H1 (cell line): ENCODE measurements at regions not wholly inside any gene's neighbourhood (a gene's known extent, or its start where the extent isn't known, plus 50 kb on each side); places are given as distances from the start of the nearest gene placed in this dataset.

Experiments used
- CTCF ChIA-PET: fragments of 300-600 bp; sonication (Branson Sonifier 250); formaldehyde crosslinking; loops from one replicate; lab custom pipeline; 2021; ENCODE audit not compliant: partially characterized antibody; lab: Charles Lee
- POLR2A ChIA-PET: fragments of 300-600 bp; sonication (Branson Sonifier 250); formaldehyde crosslinking; loops from one replicate; lab custom pipeline; 2021; ENCODE audit warnings: inconsistent platforms; ENCODE audit not compliant: partially characterized antibody; lab: Charles Lee
- DNase-seq, 2 experiments: peaks; one replicate each; pipeline versions ENCODE4 v3.0.0 to v3.0.0-alpha.2; 2010 to 2022; ENCODE audit warnings: low spot score in 2 of 2, low read depth in 1 of 2, mixed read lengths in 1 of 2
- FAIRE-seq: peaks from 2 replicates; lab custom pipeline; 2011; peaks lifted over from hg19 to GRCh38; lab: Jason Lieb, UNC
- H2AFZ ChIP-seq: 2 replicates; pipeline ENCODE4 v1.8.1; 2012; ENCODE audit warnings: low read length, inconsistent platforms
- H2AK5ac ChIP-seq: 2 replicates; pipeline ENCODE4 v1.6.1; 2013; ENCODE audit warnings: low read depth, low read length
- H2BK120ac ChIP-seq: replicated peaks from 2 replicates; pipeline ENCODE3; 2013; ENCODE audit warnings: low read depth, low read length, inconsistent platforms
- H2BK12ac ChIP-seq: 2 replicates; pipeline ENCODE4 v1.6.1; 2013; ENCODE audit warnings: low read depth, low read length
- H2BK15ac ChIP-seq: 2 replicates; pipeline ENCODE4 v1.6.1; 2013; ENCODE audit warnings: low read length
- H2BK20ac ChIP-seq: 2 replicates; pipeline ENCODE4 v1.6.1; 2013; ENCODE audit warnings: low read length
- H2BK5ac ChIP-seq: 2 replicates; pipeline ENCODE4 v1.6.1; 2013; ENCODE audit warnings: low read depth, low read length
- H3K14ac ChIP-seq: 2 replicates; pipeline ENCODE4 v1.6.1; 2013; ENCODE audit warnings: inconsistent platforms; ENCODE audit not compliant: insufficient read length
- H3K18ac ChIP-seq: 2 replicates; pipeline ENCODE4 v1.6.1; 2013; ENCODE audit warnings: low read length; ENCODE audit errors: extremely low read depth
- H3K23ac ChIP-seq: 2 replicates; pipeline ENCODE4 v1.6.1; 2013; ENCODE audit warnings: inconsistent platforms; ENCODE audit not compliant: insufficient read length
- H3K23me2 ChIP-seq: 2 replicates; pipeline ENCODE4 v1.6.1; 2013; ENCODE audit warnings: low read depth, low read length
- H3K27ac ChIP-seq: 2 replicates; pipeline ENCODE4 v1.6.1; 2011; ENCODE audit warnings: low read depth, low read length, inconsistent platforms
- H3K27me3 ChIP-seq, 4 experiments: replicated peaks in 1 of 4; 1 replicate in 1 of 4; 2 replicates in 3 of 4; pipeline versions ENCODE4 v1.6.1 to v1.8.1; 2011 to 2013; ENCODE audit warnings: low read length in 3 of 4, mild to moderate bottlenecking in 3 of 4, inconsistent platforms in 2 of 4, mixed read lengths in 2 of 4, moderate library complexity in 1 of 4; ENCODE audit not compliant: control insufficient read depth in 3 of 4, insufficient read depth in 3 of 4; ENCODE audit errors: extremely low read depth in 1 of 4
- H3K36me3 ChIP-seq, 4 experiments: 2 replicates each; pipeline versions ENCODE4 v1.6.1 to v1.8.1; 2011 to 2013; ENCODE audit warnings: mild to moderate bottlenecking in 4 of 4, low read length in 3 of 4, moderate library complexity in 2 of 4, control low read depth in 1 of 4, inconsistent platforms in 1 of 4; ENCODE audit not compliant: insufficient read depth in 4 of 4, control insufficient read depth in 2 of 4
- H3K4ac ChIP-seq: replicated peaks from 2 replicates; pipeline ENCODE3; 2013; ENCODE audit warnings: low read length, low read depth, mixed read lengths, inconsistent platforms; ENCODE audit not compliant: insufficient read length
- H3K4me1 ChIP-seq, 4 experiments: replicated peaks in 1 of 4; 1 replicate in 1 of 4; 2 replicates in 3 of 4; pipeline versions ENCODE4 v1.6.1 to v1.8.1; 2011 to 2013; ENCODE audit warnings: low read length in 3 of 4, inconsistent platforms in 2 of 4, mixed read lengths in 1 of 4; ENCODE audit not compliant: insufficient read depth in 4 of 4, control insufficient read depth in 3 of 4
- H3K4me2 ChIP-seq, 2 experiments: 2 replicates each; pipeline versions ENCODE4 v1.6.1 to v1.8.1; 2011 to 2013; ENCODE audit warnings: low read depth in 2 of 2, low read length in 2 of 2, control low read depth in 1 of 2, inconsistent platforms in 1 of 2, mild to moderate bottlenecking in 1 of 2; ENCODE audit not compliant: insufficient read depth in 1 of 2
- H3K4me3 ChIP-seq, 4 experiments: fragments of 200-600, 300-600 bp in 1 of 4; sonication (generic), shearing (Covaris generic), sonication (Bioruptor Twin) in 1 of 4; 2 replicates each; pipeline versions ENCODE4 v1.5.1 to v1.8.1; 2011 to 2016; ENCODE audit warnings: low read length in 4 of 4, low read depth in 3 of 4, control low read depth in 2 of 4, inconsistent platforms in 2 of 4, mild to moderate bottlenecking in 2 of 4, mixed read lengths in 1 of 4, moderate library complexity in 1 of 4; ENCODE audit not compliant: insufficient read depth in 2 of 4; ENCODE audit errors: extremely low read depth in 1 of 4
- H3K56ac ChIP-seq: replicated peaks from 2 replicates; pipeline ENCODE3; 2013; ENCODE audit warnings: low read depth, mild to moderate bottlenecking, mixed read lengths, low read length, inconsistent platforms; ENCODE audit not compliant: insufficient read length
- H3K79me1 ChIP-seq: 2 replicates; pipeline ENCODE4 v1.6.1; 2013; ENCODE audit warnings: low read depth, low read length, control low read depth
- H3K79me2 ChIP-seq, 2 experiments: 2 replicates each; pipeline versions ENCODE4 v1.6.1 to v1.8.1; 2012 to 2013; ENCODE audit warnings: low read length in 2 of 2, mild to moderate bottlenecking in 2 of 2, inconsistent platforms in 1 of 2; ENCODE audit not compliant: insufficient read depth in 2 of 2, control insufficient read depth in 1 of 2
- H3K9ac ChIP-seq, 4 experiments: replicated peaks in 1 of 4; 1 replicate in 1 of 4; 2 replicates in 3 of 4; pipeline versions ENCODE4 v1.6.1 to v1.8.1; 2011 to 2013; ENCODE audit warnings: low read depth in 3 of 4, low read length in 3 of 4, control low read depth in 2 of 4, mild to moderate bottlenecking in 2 of 4, moderate library complexity in 2 of 4, inconsistent platforms in 1 of 4; ENCODE audit errors: extremely low read depth in 1 of 4
- H3K9me3 ChIP-seq, 2 experiments: 2 replicates each; pipeline versions ENCODE4 v1.6.1 to v1.8.1; 2012 to 2013; ENCODE audit warnings: mild to moderate bottlenecking in 2 of 2, moderate library complexity in 2 of 2, control low read depth in 1 of 2, inconsistent platforms in 1 of 2, low read depth in 1 of 2, low read length in 1 of 2, mixed read lengths in 1 of 2; ENCODE audit not compliant: insufficient read depth in 2 of 2
- H4K20me1 ChIP-seq, 2 experiments: replicated peaks in 1 of 2; 2 replicates each; pipeline versions ENCODE3 to v1.8.1; 2011 to 2013; ENCODE audit warnings: inconsistent platforms in 2 of 2, low read length in 2 of 2, mild to moderate bottlenecking in 1 of 2; ENCODE audit not compliant: insufficient read depth in 2 of 2, control insufficient read depth in 1 of 2
- H4K5ac ChIP-seq: 2 replicates; pipeline ENCODE4 v1.6.1; 2013; ENCODE audit warnings: low read length, low read depth, mixed read lengths, inconsistent platforms; ENCODE audit not compliant: insufficient read length
- H4K8ac ChIP-seq: 2 replicates; pipeline ENCODE4 v1.8.0; 2013; ENCODE audit warnings: mild to moderate bottlenecking, moderate library complexity, low read length, inconsistent platforms; ENCODE audit not compliant: insufficient read depth; ENCODE audit errors: extremely low read depth
- H4K91ac ChIP-seq: replicated peaks from 2 replicates; pipeline ENCODE3; 2013; ENCODE audit warnings: low read length, mixed read lengths, inconsistent platforms; ENCODE audit not compliant: insufficient read length
- ASH2L ChIP-seq: fragments of 200-600, 300-600 bp; sonication (generic); IDR thresholded peaks from one replicate; pipeline ENCODE4 v1.7.1; 2017; ENCODE audit warnings: low read length
- CBX5 ChIP-seq: fragments of 300-800, 300-1000 bp; sonication (generic); IDR thresholded peaks from 2 replicates; pipeline ENCODE4 v1.7.1; 2016; ENCODE audit warnings: antibody characterized with exemption, low read length, low read depth
- E2F6 ChIP-seq: IDR thresholded peaks from 2 replicates; pipeline ENCODE4 v1.6.1; 2012; ENCODE audit warnings: inconsistent platforms
- FOSL1 ChIP-seq: IDR thresholded peaks from 2 replicates; pipeline ENCODE4 v1.6.1; 2011; ENCODE audit warnings: mild to moderate bottlenecking, low read depth, low read length, moderate library complexity; ENCODE audit not compliant: insufficient read depth
- RBBP5 ChIP-seq: IDR thresholded peaks from 2 replicates; pipeline ENCODE4 v1.7.1; 2012; ENCODE audit warnings: low read depth, mild to moderate bottlenecking, inconsistent platforms, low read length, moderate library complexity, borderline replicate concordance
- SIRT6 ChIP-seq: IDR thresholded peaks from one replicate; pipeline ENCODE4 v1.7.1; 2012; ENCODE audit warnings: low read length, inconsistent platforms
- SP4 ChIP-seq: IDR thresholded peaks from 2 replicates; pipeline ENCODE4 v1.6.1; 2012; ENCODE audit warnings: low read length, inconsistent platforms
- TBP ChIP-seq: IDR thresholded peaks from 2 replicates; pipeline ENCODE4 v1.6.1; 2011; ENCODE audit warnings: low read depth, low read length, improper control_type of control experiment

- no peak overlapping the region for H3K4me3 ChIP-seq
- H3K9ac ChIP-seq: no peak overlapping the region
- H3K14ac ChIP-seq: no peak overlapping the region
- H2BK12ac ChIP-seq: no peak overlapping the region
- H2AK5ac ChIP-seq: no peak overlapping the region
- DNase-seq (no peak), FAIRE-seq (no peak)
- H4K20me1 ChIP-seq: no peaks in the 10 kb centered on the region
- H4K5ac ChIP-seq: no peak overlapping the region
- H3K36me3 ChIP-seq: no peaks in the 10 kb centered on the region
- no peak overlapping the region for H3K27ac ChIP-seq
- H3K56ac ChIP-seq: no peak overlapping the region
- no peak overlapping the region for H3K23ac ChIP-seq
- ChIA-PET CTCF (no interaction called here), POLR2A (no interaction called here)
- H2BK120ac ChIP-seq: no peak overlapping the region
- H3K4ac ChIP-seq: no peak overlapping the region
- no peaks in the 10 kb centered on the region for H3K79me1 ChIP-seq
- no peak overlapping the region for H3K18ac ChIP-seq
- H3K23me2 ChIP-seq: no peaks in the 10 kb centered on the region
- TF ChIP-seq TBP (no peak), RBBP5 (no peak), FOSL1 (no peak), CBX5 (no peak), E2F6 (no peak), SP4 (no peak), SIRT6 (no peak), ASH2L (no peak)
- H3K9me3 ChIP-seq: 0 out of 4 replicates have a peak, but pooled peaks cover 0 to 2% of the 10 kb centered on the region in 2 experiments
- H4K91ac ChIP-seq: no peak overlapping the region
- no peaks in the 10 kb centered on the region for H3K79me2 ChIP-seq
- no peak overlapping the region for H4K8ac ChIP-seq
- H3K27me3 ChIP-seq: no peaks in the 10 kb centered on the region
- H2BK20ac ChIP-seq: no peak overlapping the region
- H2BK15ac ChIP-seq: no peak overlapping the region
- H2BK5ac ChIP-seq: no peak overlapping the region
- H3K4me1 ChIP-seq: peaks cover 0 to 3% (median 0%) of the 10 kb centered on the region in 4 experiments; a peak in 1 of 7 replicates
- no peak overlapping the region for H3K4me2 ChIP-seq
- no peak overlapping the region for H2AFZ ChIP-seq
Measured at GRCh38 chr5:158492136-158492535, 607.6 kb downstream of the EBF1 start.
